ENCODE measurements at regions not wholly inside any gene's neighbourhood (a gene's known extent, or its start where the extent isn't known, plus 50 kb on each side); places are given as distances from the start of the nearest gene placed in this dataset.
A peak's percentile ranks its signal among the peaks of the same experiment; 100 is the strongest.

DNA sequence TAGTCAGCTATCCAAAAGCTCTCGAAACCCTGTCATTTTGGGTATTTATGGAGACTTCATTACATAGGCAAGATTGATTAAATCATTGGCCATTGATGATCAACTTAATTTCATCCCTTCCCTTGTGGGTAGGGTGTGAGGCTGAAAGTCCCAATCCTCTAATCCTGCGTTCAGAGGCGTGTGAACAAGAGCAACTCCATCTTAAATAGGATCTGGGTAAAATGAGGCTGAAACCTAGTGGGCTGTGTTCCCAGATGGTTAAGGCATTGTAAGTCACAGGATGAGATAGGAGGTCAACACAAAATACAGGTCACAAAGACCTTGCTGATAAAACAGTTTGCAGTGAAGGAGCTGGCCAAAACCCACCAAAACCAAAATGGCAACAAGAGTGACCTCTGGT is 641.7 kb upstream of the GJE1 start:
- no peak overlapping the region for H3K4me2 ChIP-seq (ENCODE audit: insufficient read depth, low read length)
- no peaks in the 10 kb centered on the region for H4K20me1 ChIP-seq (ENCODE audit: insufficient read depth, low read length)
- peaks cover 5% of the 10 kb centered on the region for H3K4me1 ChIP-seq (ENCODE audit: insufficient read depth, low read length)
- TF ChIP-seq, protein P1, sequence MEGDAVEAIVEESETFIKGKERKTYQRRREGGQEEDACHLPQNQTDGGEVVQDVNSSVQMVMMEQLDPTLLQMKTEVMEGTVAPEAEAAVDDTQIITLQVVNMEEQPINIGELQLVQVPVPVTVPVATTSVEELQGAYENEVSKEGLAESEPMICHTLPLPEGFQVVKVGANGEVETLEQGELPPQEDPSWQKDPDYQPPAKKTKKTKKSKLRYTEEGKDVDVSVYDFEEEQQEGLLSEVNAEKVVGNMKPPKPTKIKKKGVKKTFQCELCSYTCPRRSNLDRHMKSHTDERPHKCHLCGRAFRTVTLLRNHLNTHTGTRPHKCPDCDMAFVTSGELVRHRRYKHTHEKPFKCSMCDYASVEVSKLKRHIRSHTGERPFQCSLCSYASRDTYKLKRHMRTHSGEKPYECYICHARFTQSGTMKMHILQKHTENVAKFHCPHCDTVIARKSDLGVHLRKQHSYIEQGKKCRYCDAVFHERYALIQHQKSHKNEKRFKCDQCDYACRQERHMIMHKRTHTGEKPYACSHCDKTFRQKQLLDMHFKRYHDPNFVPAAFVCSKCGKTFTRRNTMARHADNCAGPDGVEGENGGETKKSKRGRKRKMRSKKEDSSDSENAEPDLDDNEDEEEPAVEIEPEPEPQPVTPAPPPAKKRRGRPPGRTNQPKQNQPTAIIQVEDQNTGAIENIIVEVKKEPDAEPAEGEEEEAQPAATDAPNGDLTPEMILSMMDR (IDR thresholded peaks at IDR 0.05; ENCODE audit: extremely low read depth, low read depth, low read length) = no peak
- no peak overlapping the region for H2AFZ ChIP-seq (ENCODE audit: low read length)
- no peak overlapping the region for H3K4me3 ChIP-seq (ENCODE audit: insufficient read depth, low read length)
- no peak for DNase-seq (ENCODE audit: insufficient read length, low spot score, missing footprints)
- H3K36me3 ChIP-seq (ENCODE audit: insufficient read depth, low read length) = no peaks in the 10 kb centered on the region
- H3K27ac ChIP-seq (ENCODE audit: low read depth, low read length) = no peak overlapping the region
- no peaks in the 10 kb centered on the region for H3K27me3 ChIP-seq (ENCODE audit: insufficient read depth, low read length)
- no peaks in the 10 kb centered on the region for H3K79me2 ChIP-seq (ENCODE audit: insufficient read depth, low read length)
- H3K9me3 ChIP-seq (ENCODE audit: low read depth, low read length) = no peaks in the 10 kb centered on the region

GRCh38 chr6:141488488-141488887 is 644.2 kb upstream of the GJE1 start:
- H3K4me2 ChIP-seq (ENCODE audit: insufficient read depth, low read length) = no peak overlapping the region
- no peaks in the 10 kb centered on the region for H3K36me3 ChIP-seq (ENCODE audit: insufficient read depth, low read length)
- H4K20me1 ChIP-seq (ENCODE audit: insufficient read depth, low read length) = no peaks in the 10 kb centered on the region
- no peaks in the 10 kb centered on the region for H3K9me3 ChIP-seq (ENCODE audit: low read depth, low read length)
- H3K4me3 ChIP-seq (ENCODE audit: insufficient read depth, low read length) = no peak overlapping the region
- TF ChIP-seq, protein P1 (IDR thresholded peaks at IDR 0.05; ENCODE audit: extremely low read depth, low read depth, low read length) = no peak
- H3K27ac ChIP-seq (ENCODE audit: low read depth, low read length) = peak overlapping the region; percentile 9
- no peaks in the 10 kb centered on the region for H3K79me2 ChIP-seq (ENCODE audit: insufficient read depth, low read length)
- no peaks in the 10 kb centered on the region for H3K27me3 ChIP-seq (ENCODE audit: insufficient read depth, low read length)
- DNase-seq (ENCODE audit: insufficient read length, low spot score, missing footprints) = no peak
- peaks cover 13% of the 10 kb centered on the region for H3K4me1 ChIP-seq (ENCODE audit: insufficient read depth, low read length)
- peak overlapping the region; percentile 93 for H2AFZ ChIP-seq (ENCODE audit: low read length)

DNA sequence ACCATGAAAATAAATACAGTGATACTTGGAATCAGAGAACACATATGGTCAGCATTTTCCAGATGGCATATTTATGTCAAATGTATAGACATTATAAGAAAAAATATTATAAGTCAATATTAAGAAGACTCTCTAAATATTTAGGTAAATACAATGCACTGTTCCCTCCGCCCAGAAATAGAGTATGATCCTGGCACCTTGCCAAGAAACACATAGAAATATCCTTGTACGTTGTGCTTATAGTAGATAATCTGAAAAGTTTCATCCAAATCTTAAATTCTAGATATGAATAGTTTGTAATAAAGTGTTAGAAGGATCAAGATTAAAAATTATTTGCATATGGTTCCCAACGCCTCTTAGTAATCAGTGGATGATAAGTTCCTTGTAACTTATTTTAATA is 645.8 kb upstream of the GJE1 start:
- TF ChIP-seq, protein P1 (IDR thresholded peaks at IDR 0.05; ENCODE audit: extremely low read depth, low read depth, low read length) = no peak
- DNase-seq (ENCODE audit: insufficient read length, low spot score, missing footprints) = no peak

DNA sequence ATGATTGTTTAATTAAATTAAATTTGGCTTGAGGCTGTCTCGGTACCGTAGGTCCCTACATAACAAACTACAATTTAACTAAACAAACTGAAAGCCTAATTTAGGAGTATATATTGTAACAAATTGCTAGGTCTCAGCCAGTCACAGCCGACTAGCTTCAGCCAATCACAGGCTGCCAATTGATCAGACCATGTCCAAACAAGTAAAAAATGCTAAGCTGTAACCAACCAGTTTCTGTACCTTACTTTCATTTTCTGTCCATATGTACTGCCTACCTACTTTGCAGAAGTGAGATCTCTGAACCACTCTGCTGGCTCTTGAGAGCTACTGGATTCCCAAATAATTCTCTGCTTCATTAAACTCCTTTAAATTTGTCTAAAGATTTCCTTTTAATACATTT is 648.0 kb upstream of the GJE1 start:
- TF ChIP-seq, protein P1 (IDR thresholded peaks at IDR 0.05; ENCODE audit: extremely low read depth, low read depth, low read length) = no peak
- no peaks in the 10 kb centered on the region for H3K79me2 ChIP-seq (ENCODE audit: insufficient read depth, low read length)
- H3K27ac ChIP-seq (ENCODE audit: low read depth, low read length) = peak overlapping the region; percentile 90
- peak overlapping the region; percentile 86 for H3K4me2 ChIP-seq (ENCODE audit: insufficient read depth, low read length)
- H2AFZ ChIP-seq (ENCODE audit: low read length) = peak overlapping the region; percentile 63
- no peaks in the 10 kb centered on the region for H4K20me1 ChIP-seq (ENCODE audit: insufficient read depth, low read length)
- DNase-seq (ENCODE audit: insufficient read length, low spot score, missing footprints) = no peak
- peaks cover 26% of the 10 kb centered on the region for H3K4me1 ChIP-seq (ENCODE audit: insufficient read depth, low read length)
- H3K9me3 ChIP-seq (ENCODE audit: low read depth, low read length) = no peaks in the 10 kb centered on the region
- H3K27me3 ChIP-seq (ENCODE audit: insufficient read depth, low read length) = no peaks in the 10 kb centered on the region
- H3K4me3 ChIP-seq (ENCODE audit: insufficient read depth, low read length) = no peak overlapping the region
- no peaks in the 10 kb centered on the region for H3K36me3 ChIP-seq (ENCODE audit: insufficient read depth, low read length)

More for the DNA sequence above, 645.8 kb upstream of the GJE1 start:
- H2AFZ ChIP-seq (ENCODE audit: low read length) = no peak overlapping the region
- H4K20me1 ChIP-seq (ENCODE audit: insufficient read depth, low read length) = no peaks in the 10 kb centered on the region
- no peaks in the 10 kb centered on the region for H3K9me3 ChIP-seq (ENCODE audit: low read depth, low read length)
- H3K4me1 ChIP-seq (ENCODE audit: insufficient read depth, low read length) = peaks cover 26% of the 10 kb centered on the region
- H3K27me3 ChIP-seq (ENCODE audit: insufficient read depth, low read length) = no peaks in the 10 kb centered on the region
- H3K27ac ChIP-seq (ENCODE audit: low read depth, low read length) = no peak overlapping the region
- no peak overlapping the region for H3K4me3 ChIP-seq (ENCODE audit: insufficient read depth, low read length)
- H3K79me2 ChIP-seq (ENCODE audit: insufficient read depth, low read length) = no peaks in the 10 kb centered on the region
- no peaks in the 10 kb centered on the region for H3K36me3 ChIP-seq (ENCODE audit: insufficient read depth, low read length)
- H3K4me2 ChIP-seq (ENCODE audit: insufficient read depth, low read length) = no peak overlapping the region
